Right lobe of liver (tissue), 6 donors: ENCODE measurements at regions not wholly inside any gene's neighbourhood (a gene's known extent, or its start where the extent isn't known, plus 50 kb on each side); places are given as distances from the start of the nearest gene placed in this dataset.

ENCODE experiments used
- ATAC-seq, 4 donors: fragments of 200-7000 bp; cut with Tn5 transposase; one replicate each; pipeline ENCODE4 v1.9.1; 2020; ENCODE audit warnings: mild to moderate bottlenecking in 4 of 4, moderate library complexity in 4 of 4
- DNase-seq, 3 donors: peaks; one replicate each; pipeline ENCODE4 v3.0.0-alpha.2; 2020
- H3K27ac ChIP-seq, 3 donors: fragments of 200-600 bp; one replicate each; pipeline ENCODE4 v1.8.0; 2022
- H3K27me3 ChIP-seq, 2 donors: fragments of 200-600 bp; one replicate each; pipeline ENCODE4 v1.8.0; 2022
- H3K36me3 ChIP-seq, 4 donors: fragments of 200-600 bp; sonication (generic) in 1 of 4; one replicate each; pipeline versions ENCODE4 v1.5.1 to v1.8.0; 2017 to 2022; ENCODE audit warnings: control low read depth in 1 of 4
- H3K4me1 ChIP-seq, 4 donors: fragments of 200-600 bp; sonication (generic) in 1 of 4; one replicate each; pipeline versions ENCODE4 v1.5.1 to v1.8.0; 2017 to 2022; ENCODE audit warnings: control low read depth in 1 of 4
- H3K4me3 ChIP-seq, 3 donors: fragments of 200-600 bp; one replicate each; pipeline ENCODE4 v1.8.0; 2022
- H3K9me3 ChIP-seq, 4 donors: fragments of 200-600 bp; sonication (generic) in 1 of 4; one replicate each; pipeline versions ENCODE4 v1.5.1 to v1.8.0; 2017 to 2022; ENCODE audit warnings: control low read depth in 1 of 4
- CTCF ChIP-seq, 4 donors: fragments of 200-600 bp in 3 of 4; fragments of 450-650 bp in 1 of 4; IDR thresholded peaks; one replicate each; pipeline versions ENCODE4 v1.5.1 to v1.8.0; 2016 to 2022; ENCODE audit warnings: antibody characterized with exemption in 4 of 4, mild to moderate bottlenecking in 2 of 4
- POLR2A ChIP-seq: fragments of 450-650 bp; IDR thresholded peaks from one replicate; pipeline ENCODE4 v1.6.1; 2017; ENCODE audit warnings: antibody characterized with exemption, mild to moderate bottlenecking
- WGBS: methylation state at CpG from one replicate; pipeline ENCODE4 v1.1.6; 2018; ENCODE audit warnings: low coverage, low lambda C conversion rate; ENCODE audit not compliant: insufficient coverage; ENCODE audit errors: missing lambda C conversion rate; 5-methylcytosine and 5-hydroxymethylcytosine counted together
- intact Hi-C, 2 donors: fragments of 100-400 bp; cut with DNase I; formaldehyde crosslinking; loops; one replicate each; pipeline versions ENCODE4 v1.11.2 to v1.14.1; 2022
- donor health status: DM: no; HTN: yes; CAD: no.
- donor health status: DM: no; HTN: no; CAD: no.
- donor health status: DM: no; HTN: no; CAD: no.
- donor health status: DM: no; HTN: yes; CAD: no.
- donor health status: DM: no; HTN: yes; CAD: no.

DNA sequence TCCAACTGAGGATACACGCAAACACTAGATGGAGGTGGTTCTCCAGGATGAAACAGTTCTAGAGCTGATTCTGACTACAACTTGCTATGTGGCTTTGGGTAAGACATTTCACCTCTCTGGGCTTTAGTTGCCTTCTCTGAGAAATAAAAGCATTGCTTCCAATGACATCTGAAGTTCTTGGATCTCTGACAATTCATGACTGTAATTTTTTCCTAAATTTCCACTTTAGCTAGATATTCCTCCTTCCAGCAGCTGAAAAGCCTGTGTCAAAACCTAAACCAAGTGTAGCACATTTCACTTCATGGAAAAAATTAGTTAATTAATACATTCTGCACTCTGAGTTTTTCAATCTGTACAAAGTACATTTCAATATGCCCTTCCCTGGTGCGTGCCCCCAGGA is 50.0 kb upstream of the ANK3 start:
- H3K4me3 ChIP-seq, result no peak overlapping the region

More for the DNA sequence above, 50.0 kb upstream of the ANK3 start:
- no peak overlapping the region for H3K27ac ChIP-seq
- TF ChIP-seq CTCF (IDR thresholded peaks at IDR 0.05), result no peak
- TF ChIP-seq POLR2A, result no peak
- H3K27me3 ChIP-seq, result no peaks in the 10 kb centered on the region
- intact Hi-C loops, result loop anchor here in 1 of 2 donors (10.0 kb wide), 1 partner anchor 205 kb away; no protein-coding TSS in a partner anchor
- DNase-seq, result no peak
- H3K9me3 ChIP-seq, result no peaks in the 10 kb centered on the region
- no peaks in the 10 kb centered on the region for H3K36me3 ChIP-seq
- WGBS, result 84% methylated on average over 2 of the region's 2 CpGs
- H3K4me1 ChIP-seq, result no peaks in the 10 kb centered on the region
- no peak for ATAC-seq
